Epithelial cell of proximal tubule (primary cell): ENCODE measurements at regions not wholly inside any gene's neighbourhood (a gene's known extent, or its start where the extent isn't known, plus 50 kb on each side); places are given as distances from the start of the nearest gene placed in this dataset.

Source experiments
- DNase-seq: peaks from one replicate; pipeline ENCODE4 v3.0.0-alpha.2; 2011; ENCODE audit warnings: low read depth
- H3K4me3 ChIP-seq: 2 replicates; pipeline ENCODE4 v1.5.1; 2011; ENCODE audit warnings: low read depth, mild to moderate bottlenecking, low read length
- TF ChIP-seq, protein P1 (sequence below): conservative IDR thresholded peaks from 2 replicates; pipeline ENCODE4 v1.5.1; 2012; ENCODE audit warnings: low read depth, mild to moderate bottlenecking, low read length

DNA sequence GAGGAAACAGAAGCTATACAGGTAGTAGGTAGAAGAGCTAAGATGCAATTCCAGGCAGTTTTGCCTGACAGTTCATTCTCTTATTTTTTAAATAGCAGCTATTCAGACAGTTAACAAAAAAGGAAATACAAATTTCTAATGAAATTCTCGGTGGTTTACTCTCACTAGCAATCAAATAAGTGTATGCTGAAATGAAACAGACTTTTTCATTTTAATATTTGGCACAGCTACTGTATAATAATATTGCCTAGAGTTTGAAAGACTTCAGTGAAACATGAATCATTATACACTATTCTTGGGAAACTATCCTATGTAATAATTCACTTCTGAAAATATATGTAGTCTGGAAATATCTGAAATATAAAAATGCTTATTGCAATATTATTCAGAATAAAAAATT, 463.2 kb upstream of the AGTR1 start:
- no peak for DNase-seq
- TF ChIP-seq, protein P1, sequence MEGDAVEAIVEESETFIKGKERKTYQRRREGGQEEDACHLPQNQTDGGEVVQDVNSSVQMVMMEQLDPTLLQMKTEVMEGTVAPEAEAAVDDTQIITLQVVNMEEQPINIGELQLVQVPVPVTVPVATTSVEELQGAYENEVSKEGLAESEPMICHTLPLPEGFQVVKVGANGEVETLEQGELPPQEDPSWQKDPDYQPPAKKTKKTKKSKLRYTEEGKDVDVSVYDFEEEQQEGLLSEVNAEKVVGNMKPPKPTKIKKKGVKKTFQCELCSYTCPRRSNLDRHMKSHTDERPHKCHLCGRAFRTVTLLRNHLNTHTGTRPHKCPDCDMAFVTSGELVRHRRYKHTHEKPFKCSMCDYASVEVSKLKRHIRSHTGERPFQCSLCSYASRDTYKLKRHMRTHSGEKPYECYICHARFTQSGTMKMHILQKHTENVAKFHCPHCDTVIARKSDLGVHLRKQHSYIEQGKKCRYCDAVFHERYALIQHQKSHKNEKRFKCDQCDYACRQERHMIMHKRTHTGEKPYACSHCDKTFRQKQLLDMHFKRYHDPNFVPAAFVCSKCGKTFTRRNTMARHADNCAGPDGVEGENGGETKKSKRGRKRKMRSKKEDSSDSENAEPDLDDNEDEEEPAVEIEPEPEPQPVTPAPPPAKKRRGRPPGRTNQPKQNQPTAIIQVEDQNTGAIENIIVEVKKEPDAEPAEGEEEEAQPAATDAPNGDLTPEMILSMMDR, result no peak
- H3K4me3 ChIP-seq, result no peak overlapping the region

- DNase-seq, result no peak
- no peak overlapping the region for H3K4me3 ChIP-seq
- TF ChIP-seq, protein P1, result no peak
Observed at GRCh38 chr3:148235566-148235965, 462.1 kb upstream of the AGTR1 start.

- no peak overlapping the region for H3K4me3 ChIP-seq
- no peak for DNase-seq
- TF ChIP-seq, protein P1, result no peak
Observed at GRCh38 chr3:148238421-148238821, 459.3 kb upstream of the AGTR1 start.

DNA sequence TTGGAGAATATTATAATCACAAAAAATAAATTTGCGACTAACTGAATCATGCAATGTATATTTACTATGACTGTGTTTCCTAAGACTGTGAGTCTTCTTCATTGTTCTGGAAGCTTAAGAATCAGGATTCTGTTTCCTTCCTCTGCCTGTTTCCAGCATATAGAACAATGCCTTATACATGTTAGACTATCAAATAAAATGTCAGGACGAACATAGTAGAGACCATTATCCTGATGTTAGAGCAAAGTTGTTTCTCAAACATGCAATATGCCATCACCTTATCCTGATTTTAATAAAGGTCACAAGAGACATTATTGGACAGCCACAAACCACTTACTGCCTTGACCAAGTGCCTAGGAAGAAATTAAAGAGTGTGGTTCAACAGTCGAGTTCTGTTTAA, 457.4 kb upstream of the AGTR1 start:
- DNase-seq, result no peak
- TF ChIP-seq, protein P1, result no peak
- no peak overlapping the region for H3K4me3 ChIP-seq

DNA sequence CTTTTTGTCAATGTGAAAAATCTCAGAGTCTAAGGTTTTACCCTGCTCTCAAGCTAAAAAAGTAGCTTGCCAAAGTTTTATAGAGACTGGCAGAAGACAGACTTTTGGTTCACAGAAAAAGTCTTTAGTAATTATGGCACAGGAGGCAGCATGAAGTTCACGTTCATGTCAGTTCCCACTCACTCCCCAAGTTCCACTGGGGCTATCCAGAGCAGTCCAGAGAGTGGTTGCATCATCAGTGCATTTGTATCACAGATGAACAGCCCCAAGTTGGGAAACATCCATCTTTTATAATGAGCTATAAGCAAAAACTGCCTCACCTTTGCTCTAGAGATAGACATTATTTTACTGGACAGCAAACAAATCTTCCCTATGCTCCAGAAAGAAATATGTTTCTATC, 454.1 kb upstream of the AGTR1 start:
- no peak for DNase-seq
- TF ChIP-seq, protein P1, result no peak
- H3K4me3 ChIP-seq, result no peak overlapping the region

DNA sequence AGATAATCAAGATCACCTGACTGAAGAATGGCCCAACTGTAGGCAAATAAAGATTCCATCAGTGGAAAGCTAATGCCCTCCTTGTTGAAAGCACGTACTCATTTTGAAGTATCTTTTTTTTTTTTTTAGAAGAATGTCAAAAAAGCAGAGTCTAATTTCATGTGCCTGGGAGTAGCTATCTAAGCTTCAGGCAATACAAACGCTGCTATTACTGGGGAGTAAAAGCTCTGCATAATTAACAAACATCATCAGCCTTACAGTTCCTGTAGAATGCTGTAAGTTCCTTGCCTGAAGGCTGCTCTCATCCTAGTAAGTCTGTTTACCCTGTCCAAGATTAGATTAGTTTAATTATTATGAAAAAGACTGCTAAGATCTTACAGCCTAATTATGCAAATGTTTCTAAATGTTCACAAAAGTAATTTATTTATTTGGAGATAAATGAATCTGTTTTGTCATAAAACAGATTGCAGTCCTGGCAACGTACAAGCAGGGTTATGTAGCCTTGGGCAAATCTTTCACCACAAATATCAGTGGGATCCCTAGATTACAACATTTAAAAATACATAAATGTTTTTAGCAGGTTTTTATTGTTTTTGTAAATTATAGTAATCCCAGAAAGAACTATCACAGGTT, 451.3 kb upstream of the AGTR1 start:
- H3K4me3 ChIP-seq, result no peak overlapping the region
- no peak for DNase-seq
- TF ChIP-seq, protein P1, result no peak

DNA sequence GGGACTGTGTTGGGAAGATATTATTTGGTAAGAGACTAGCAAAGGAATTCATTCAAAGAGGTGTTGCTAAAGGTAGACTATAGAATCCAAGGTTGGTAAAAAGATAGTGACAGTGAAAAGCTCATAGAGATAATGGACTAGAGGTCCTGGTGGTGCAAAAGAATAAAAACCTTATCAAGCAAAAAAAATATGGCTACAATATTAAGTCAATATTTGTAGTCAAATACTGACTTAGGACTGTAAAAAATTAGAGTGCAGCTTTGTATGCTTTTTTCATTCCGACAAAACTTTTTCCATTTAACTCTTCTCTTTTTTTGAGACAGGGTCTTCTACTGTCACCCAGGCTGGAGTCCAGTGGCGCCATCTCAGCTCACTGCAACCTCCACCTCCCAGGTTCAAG, 444.0 kb upstream of the AGTR1 start:
- DNase-seq, result no peak
- TF ChIP-seq, protein P1, result no peak
- no peak overlapping the region for H3K4me3 ChIP-seq
